ENCODE measurements at regions not wholly inside any gene's neighbourhood (a gene's known extent, or its start where the extent isn't known, plus 50 kb on each side); places are given as distances from the start of the nearest gene placed in this dataset.
"Not testable (repeated sequence)": the region's sequence is repeated elsewhere in the genome, so short reads cannot be mapped to it uniquely, and the experiment has no call there.

GRCh38 chr1:199946305-199947155 lies 81.0 kb upstream of the NR5A2 start:
- no peak for FAIRE-seq

GRCh38 chr1:199948587-199949280 lies 78.8 kb upstream of the NR5A2 start:
- FAIRE-seq: no peak

DNA sequence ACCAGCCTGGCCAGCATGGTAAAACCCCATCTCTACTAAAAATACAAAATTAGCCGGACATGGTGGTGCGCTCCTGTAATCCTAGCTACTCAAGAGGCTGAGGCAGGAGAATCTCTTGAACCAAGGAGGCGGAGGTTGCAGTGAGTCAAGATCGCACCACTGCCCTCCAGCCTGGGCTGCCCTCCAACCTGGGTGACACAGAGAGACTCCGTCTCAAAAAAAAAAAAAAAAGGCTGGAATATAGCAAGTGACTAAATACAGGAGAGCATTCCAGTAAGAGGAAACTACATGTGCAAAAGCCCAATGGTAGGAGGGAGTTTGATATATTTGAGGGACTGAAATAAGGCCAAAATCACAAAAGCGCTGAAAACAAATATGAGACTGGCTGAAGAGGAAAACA lies 76.5 kb upstream of the NR5A2 start:
- FAIRE-seq: not testable (repeated sequence)

DNA sequence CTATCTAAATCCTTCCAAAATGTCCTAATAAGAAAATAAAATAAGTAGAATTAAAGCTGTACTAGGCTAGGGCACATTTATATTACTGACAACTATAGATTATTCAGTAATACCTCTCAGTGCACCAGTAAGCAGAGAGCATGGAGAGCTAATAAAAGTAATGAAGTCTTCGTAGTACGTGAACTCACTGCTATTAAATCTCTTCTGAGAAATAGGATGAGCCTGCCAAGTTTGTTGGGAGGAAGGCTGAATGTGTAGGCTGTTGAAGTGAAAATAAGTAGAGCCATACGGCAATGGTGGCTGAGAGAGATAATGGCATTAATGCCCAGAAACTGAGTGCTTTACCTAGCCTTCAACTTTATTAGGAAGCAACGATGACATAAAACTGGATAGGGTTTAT lies 73.9 kb upstream of the NR5A2 start:
- no peak for FAIRE-seq

GRCh38 chr1:199954699-199955098 lies 72.8 kb upstream of the NR5A2 start:
- FAIRE-seq: no peak

GRCh38 chr1:199955235-199955634 lies 72.3 kb upstream of the NR5A2 start:
- FAIRE-seq: no peak

GRCh38 chr1:199956005-199956404 lies 71.5 kb upstream of the NR5A2 start:
- no peak for FAIRE-seq

DNA sequence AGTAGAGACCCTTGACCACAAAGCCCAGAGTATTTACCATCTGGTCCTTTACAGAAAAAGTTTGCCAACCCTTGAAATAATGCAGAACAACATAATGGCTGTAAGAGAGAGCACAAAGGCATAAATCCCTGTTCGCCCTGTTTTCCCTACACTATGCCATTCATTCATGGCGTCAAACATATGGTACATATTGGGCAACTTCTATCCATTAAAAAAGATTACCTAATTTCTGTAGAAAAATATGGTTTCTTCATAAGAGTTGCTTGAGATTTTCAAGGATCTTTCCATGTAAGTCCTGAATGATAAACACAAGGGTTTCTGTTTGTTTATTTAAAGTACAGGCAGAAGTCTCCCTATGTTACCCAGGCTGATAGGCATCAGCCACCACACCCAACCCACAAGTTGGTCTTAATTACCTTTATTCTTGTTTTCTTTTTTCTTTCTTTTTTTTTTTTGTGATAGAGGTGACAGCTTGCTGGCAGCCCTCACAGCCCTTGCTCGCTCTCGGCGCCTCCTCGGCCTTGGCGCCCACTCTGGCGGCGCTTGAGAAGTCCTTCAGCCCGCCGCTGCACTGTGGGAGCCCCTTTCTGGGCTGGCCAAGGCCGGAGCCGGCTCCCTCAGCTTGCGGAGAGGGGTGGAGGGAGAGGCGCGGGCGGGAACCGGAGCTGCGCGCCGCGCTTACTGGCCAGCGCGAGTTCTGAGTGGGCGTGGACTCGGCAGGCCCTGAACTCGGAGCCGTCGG lies 68.3 kb upstream of the NR5A2 start:
- no peak for FAIRE-seq

GRCh38 chr1:199959775-199960110 lies 67.8 kb upstream of the NR5A2 start:
- no peak for FAIRE-seq

DNA sequence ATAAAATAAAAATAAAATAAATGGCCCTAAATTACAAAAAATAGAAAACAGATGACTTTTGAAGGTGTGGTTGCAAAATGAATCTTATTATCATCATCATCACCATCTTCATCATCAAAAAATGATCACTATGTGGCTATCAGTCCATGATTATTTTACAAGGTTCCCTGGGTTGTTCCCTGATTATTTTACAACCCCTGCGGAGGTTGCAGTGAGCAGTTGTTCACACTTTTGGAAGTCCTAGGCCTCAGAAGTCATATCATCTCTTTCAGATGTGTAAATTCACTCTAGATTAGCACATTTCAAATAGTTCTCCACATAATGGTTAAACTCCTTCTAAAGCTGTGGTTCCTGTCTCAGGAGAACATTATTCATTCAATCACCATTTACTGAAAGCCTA lies 57.4 kb upstream of the NR5A2 start:
- FAIRE-seq: no peak

DNA sequence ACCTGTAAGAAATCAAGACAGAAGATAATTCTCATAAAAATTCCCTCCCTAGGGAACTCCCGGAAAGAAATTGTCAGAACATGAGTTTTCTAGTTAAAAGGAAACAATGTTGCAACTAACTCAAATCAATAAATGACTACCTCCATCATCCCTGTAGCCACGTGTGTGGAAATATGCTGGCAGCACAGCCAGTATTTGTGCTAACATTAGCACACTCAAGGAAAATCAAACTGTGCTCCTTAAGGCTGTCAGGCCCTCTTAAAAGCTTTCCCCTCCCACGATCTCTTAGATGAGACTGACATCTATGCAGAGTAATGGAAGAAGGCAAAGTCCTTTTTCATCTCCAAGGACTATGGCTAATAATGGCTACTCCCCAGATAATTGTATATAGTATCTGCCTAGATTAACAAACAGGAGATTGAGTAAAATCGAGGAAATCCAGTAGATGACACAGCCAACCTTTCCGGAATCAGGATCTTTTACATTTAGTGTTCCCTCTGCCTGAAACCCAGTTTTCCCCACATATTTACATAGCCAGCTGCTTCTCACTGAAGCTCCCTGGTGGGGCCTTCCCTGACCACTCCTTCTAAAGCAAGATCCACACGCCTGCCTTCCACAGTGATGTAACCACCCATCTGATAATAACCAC lies 50.9 kb upstream of the NR5A2 start:
- no peak for FAIRE-seq

All from colon (tissue), 2 donors.